Neural progenitor cell (in vitro differentiated cells): ENCODE measurements at regions not wholly inside any gene's neighbourhood (a gene's known extent, or its start where the extent isn't known, plus 50 kb on each side); places are given as distances from the start of the nearest gene placed in this dataset.

Experiments
- DNase-seq: peaks from one replicate; pipeline ENCODE4 v3.0.0-alpha.2; 2016; ENCODE audit warnings: low spot score
- H2AFZ ChIP-seq: fragments of 200-600 bp; sonication (generic); replicated peaks from 2 replicates; pipeline ENCODE4 v1.6.1; 2016; ENCODE audit warnings: antibody characterized with exemption
- H3F3A ChIP-seq: fragments of 200-600 bp; sonication (generic); 2 replicates; pipeline ENCODE4 v1.6.1; 2016; ENCODE audit warnings: antibody characterized with exemption, low read depth
- H3K27ac ChIP-seq: fragments of 200-600 bp; sonication (generic); 2 replicates; pipeline ENCODE4 v1.5.1; 2016; ENCODE audit warnings: mild to moderate bottlenecking
- H3K27me3 ChIP-seq: fragments of 200-600 bp; sonication (generic); 2 replicates; pipeline ENCODE4 v1.6.1; 2016; ENCODE audit warnings: mild to moderate bottlenecking, moderate library complexity
- H3K36me3 ChIP-seq: fragments of 200-600 bp; sonication (generic); 2 replicates; pipeline ENCODE4 v1.5.1; 2016
- H3K4me1 ChIP-seq: fragments of 200-600 bp; sonication (generic); 2 replicates; pipeline ENCODE4 v1.6.1; 2016; ENCODE audit warnings: mixed run types
- H3K4me2 ChIP-seq: fragments of 200-600 bp; sonication (generic); 2 replicates; pipeline ENCODE4 v1.6.1; 2016
- H3K4me3 ChIP-seq: fragments of 200-600 bp; sonication (generic); 2 replicates; pipeline ENCODE4 v1.5.1; 2016
- H3K79me2 ChIP-seq: fragments of 200-600 bp; sonication (generic); 2 replicates; pipeline ENCODE4 v1.6.1; 2016; ENCODE audit warnings: low read depth
- H3K9ac ChIP-seq: fragments of 200-600 bp; sonication (generic); 2 replicates; pipeline ENCODE4 v1.6.1; 2016
- H3K9me3 ChIP-seq: fragments of 200-600 bp; sonication (generic); 2 replicates; pipeline ENCODE4 v1.5.1; 2016; ENCODE audit warnings: low read depth
- H4K20me1 ChIP-seq: fragments of 200-600 bp; sonication (generic); 2 replicates; pipeline ENCODE4 v1.6.1; 2016; ENCODE audit warnings: low read depth
- H3K27ac Mint-ChIP-seq: 3 replicates; pipeline ENCODE4 v1.8.0; 2021; ENCODE audit warnings: mixed read lengths
- H3K27me3 Mint-ChIP-seq: 2 replicates; pipeline ENCODE4 v1.8.0; 2022; ENCODE audit warnings: low read depth, mild to moderate bottlenecking, inconsistent platforms, moderate library complexity, mixed read lengths; ENCODE audit not compliant: insufficient read depth
- H3K36me3 Mint-ChIP-seq: 3 replicates; pipeline ENCODE4 v1.8.0; 2021; ENCODE audit warnings: mixed read lengths
- H3K4me1 Mint-ChIP-seq: 3 replicates; pipeline ENCODE4 v1.8.0; 2021; ENCODE audit warnings: mixed read lengths
- H3K4me3 Mint-ChIP-seq: 3 replicates; pipeline ENCODE4 v1.8.0; 2021; ENCODE audit warnings: mild to moderate bottlenecking, moderate library complexity, mixed read lengths
- H3K9me3 Mint-ChIP-seq: 3 replicates; pipeline ENCODE4 v1.8.0; 2020; ENCODE audit warnings: mixed read lengths
- EZH2 ChIP-seq: fragments of 200-600 bp; sonication (generic); IDR thresholded peaks from 2 replicates; pipeline ENCODE4 v1.6.1; 2017; ENCODE audit warnings: antibody characterized with exemption, mild to moderate bottlenecking, moderate library complexity
- EZH2phosphoT487 ChIP-seq: fragments of 200-600 bp; sonication (generic); IDR thresholded peaks from 2 replicates; pipeline ENCODE4 v1.6.1; 2017; ENCODE audit warnings: antibody characterized with exemption
- TF ChIP-seq, protein P1 (sequence below): fragments of 200-600 bp; sonication (generic); IDR thresholded peaks from 2 replicates; pipeline ENCODE4 v1.5.1; 2017; ENCODE audit warnings: antibody characterized with exemption, mild to moderate bottlenecking

DNA sequence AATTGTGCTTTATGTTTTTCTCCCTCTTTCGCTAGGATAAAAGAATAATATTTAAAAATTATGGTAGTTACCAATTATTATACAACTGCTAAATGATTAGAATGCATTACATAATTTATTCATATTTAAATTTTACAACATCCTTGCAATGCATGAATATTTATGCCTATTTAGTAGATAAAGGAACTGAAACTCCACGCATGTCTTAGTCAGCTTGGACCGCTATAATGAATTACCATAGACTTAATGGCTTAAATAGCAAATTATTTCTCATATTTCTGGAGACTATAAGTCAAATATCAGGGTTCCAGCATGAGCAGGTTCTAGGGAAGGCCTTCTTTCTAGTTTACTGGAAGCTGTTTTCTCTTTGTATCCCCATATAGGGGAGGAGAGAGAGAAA, 1555.4 kb upstream of the ADGRL3 start:
- TF ChIP-seq EZH2 (no peak), EZH2phosphoT487 (no peak)
- TF ChIP-seq, protein P1, sequence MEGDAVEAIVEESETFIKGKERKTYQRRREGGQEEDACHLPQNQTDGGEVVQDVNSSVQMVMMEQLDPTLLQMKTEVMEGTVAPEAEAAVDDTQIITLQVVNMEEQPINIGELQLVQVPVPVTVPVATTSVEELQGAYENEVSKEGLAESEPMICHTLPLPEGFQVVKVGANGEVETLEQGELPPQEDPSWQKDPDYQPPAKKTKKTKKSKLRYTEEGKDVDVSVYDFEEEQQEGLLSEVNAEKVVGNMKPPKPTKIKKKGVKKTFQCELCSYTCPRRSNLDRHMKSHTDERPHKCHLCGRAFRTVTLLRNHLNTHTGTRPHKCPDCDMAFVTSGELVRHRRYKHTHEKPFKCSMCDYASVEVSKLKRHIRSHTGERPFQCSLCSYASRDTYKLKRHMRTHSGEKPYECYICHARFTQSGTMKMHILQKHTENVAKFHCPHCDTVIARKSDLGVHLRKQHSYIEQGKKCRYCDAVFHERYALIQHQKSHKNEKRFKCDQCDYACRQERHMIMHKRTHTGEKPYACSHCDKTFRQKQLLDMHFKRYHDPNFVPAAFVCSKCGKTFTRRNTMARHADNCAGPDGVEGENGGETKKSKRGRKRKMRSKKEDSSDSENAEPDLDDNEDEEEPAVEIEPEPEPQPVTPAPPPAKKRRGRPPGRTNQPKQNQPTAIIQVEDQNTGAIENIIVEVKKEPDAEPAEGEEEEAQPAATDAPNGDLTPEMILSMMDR, result no peak
- no peak overlapping the region for H3K27ac Mint-ChIP-seq
- no peaks in the 10 kb centered on the region for H3K36me3 Mint-ChIP-seq
- no peaks in the 10 kb centered on the region for H3K27me3 ChIP-seq
- no peaks in the 10 kb centered on the region for H3K36me3 ChIP-seq
- H4K20me1 ChIP-seq, result no peaks in the 10 kb centered on the region
- no peaks in the 10 kb centered on the region for H3K27me3 Mint-ChIP-seq
- no peaks in the 10 kb centered on the region for H3K4me1 ChIP-seq
- no peaks in the 10 kb centered on the region for H3K79me2 ChIP-seq
- no peak overlapping the region for H3K4me3 Mint-ChIP-seq
- no peak overlapping the region for H3K4me3 ChIP-seq
- H3F3A ChIP-seq, result no peaks in the 10 kb centered on the region
- no peak for DNase-seq
- H3K9me3 ChIP-seq, result no peaks in the 10 kb centered on the region
- no peaks in the 10 kb centered on the region for H3K4me1 Mint-ChIP-seq
- H3K9me3 Mint-ChIP-seq, result no peaks in the 10 kb centered on the region
- H3K4me2 ChIP-seq, result no peak overlapping the region
- H2AFZ ChIP-seq, result no peak overlapping the region
- no peak overlapping the region for H3K27ac ChIP-seq
- no peak overlapping the region for H3K9ac ChIP-seq

GRCh38 chr4:59646082-59646481, 1554.0 kb upstream of the ADGRL3 start:
- H3K9me3 ChIP-seq, result no peaks in the 10 kb centered on the region
- no peaks in the 10 kb centered on the region for H3F3A ChIP-seq
- H4K20me1 ChIP-seq, result no peaks in the 10 kb centered on the region
- Mint-ChIP-seq H3K9me3 (no peaks in the 10 kb centered on the region), H3K4me3 (no peak overlapping the region), H3K27ac (no peak overlapping the region), H3K27me3 (no peaks in the 10 kb centered on the region), H3K36me3 (no peaks in the 10 kb centered on the region), H3K4me1 (no peaks in the 10 kb centered on the region)
- no peak for DNase-seq
- H3K4me3 ChIP-seq, result no peak overlapping the region
- no peak overlapping the region for H3K4me2 ChIP-seq
- no peaks in the 10 kb centered on the region for H3K36me3 ChIP-seq
- H3K9ac ChIP-seq, result no peak overlapping the region
- no peaks in the 10 kb centered on the region for H3K27me3 ChIP-seq
- no peak overlapping the region for H2AFZ ChIP-seq
- no peaks in the 10 kb centered on the region for H3K4me1 ChIP-seq
- H3K27ac ChIP-seq, result no peak overlapping the region
- H3K79me2 ChIP-seq, result no peaks in the 10 kb centered on the region
- no peak for TF ChIP-seq EZH2
- TF ChIP-seq, protein P1, result no peak
- TF ChIP-seq EZH2phosphoT487, result no peak

GRCh38 chr4:59647011-59647410, 1553.1 kb upstream of the ADGRL3 start:
- no peaks in the 10 kb centered on the region for H3K9me3 ChIP-seq
- Mint-ChIP-seq H3K4me3 (no peak overlapping the region), H3K4me1 (no peaks in the 10 kb centered on the region), H3K36me3 (no peaks in the 10 kb centered on the region), H3K9me3 (no peaks in the 10 kb centered on the region), H3K27ac (no peak overlapping the region), H3K27me3 (no peaks in the 10 kb centered on the region)
- H3K36me3 ChIP-seq, result no peaks in the 10 kb centered on the region
- H3K9ac ChIP-seq, result no peak overlapping the region
- H4K20me1 ChIP-seq, result no peaks in the 10 kb centered on the region
- TF ChIP-seq, protein P1, result no peak
- no peak for TF ChIP-seq EZH2phosphoT487
- no peak for TF ChIP-seq EZH2
- DNase-seq, result no peak
- no peak overlapping the region for H2AFZ ChIP-seq
- no peaks in the 10 kb centered on the region for H3F3A ChIP-seq
- H3K4me3 ChIP-seq, result no peak overlapping the region
- H3K79me2 ChIP-seq, result no peaks in the 10 kb centered on the region
- no peak overlapping the region for H3K4me2 ChIP-seq
- H3K27me3 ChIP-seq, result no peaks in the 10 kb centered on the region
- no peaks in the 10 kb centered on the region for H3K4me1 ChIP-seq
- no peak overlapping the region for H3K27ac ChIP-seq

GRCh38 chr4:59647500-59647899, 1552.6 kb upstream of the ADGRL3 start:
- H3K27me3 ChIP-seq, result no peaks in the 10 kb centered on the region
- no peaks in the 10 kb centered on the region for H3K27me3 Mint-ChIP-seq
- no peak overlapping the region for H3K4me3 ChIP-seq
- H2AFZ ChIP-seq, result no peak overlapping the region
- H3K9me3 ChIP-seq, result no peaks in the 10 kb centered on the region
- H3K4me3 Mint-ChIP-seq, result no peak overlapping the region
- H4K20me1 ChIP-seq, result no peaks in the 10 kb centered on the region
- H3K79me2 ChIP-seq, result no peaks in the 10 kb centered on the region
- TF ChIP-seq EZH2 (no peak), EZH2phosphoT487 (no peak)
- TF ChIP-seq, protein P1, result no peak
- no peaks in the 10 kb centered on the region for H3K4me1 ChIP-seq
- no peak overlapping the region for H3K27ac ChIP-seq
- H3K4me2 ChIP-seq, result no peak overlapping the region
- no peak overlapping the region for H3K9ac ChIP-seq
- H3K27ac Mint-ChIP-seq, result no peak overlapping the region
- no peaks in the 10 kb centered on the region for H3K4me1 Mint-ChIP-seq
- no peaks in the 10 kb centered on the region for H3K36me3 ChIP-seq
- H3F3A ChIP-seq, result no peaks in the 10 kb centered on the region
- no peaks in the 10 kb centered on the region for H3K36me3 Mint-ChIP-seq
- no peak for DNase-seq
- H3K9me3 Mint-ChIP-seq, result no peaks in the 10 kb centered on the region
